CD4-positive, alpha-beta T cell treated with Interleukin-4 for 4 hours (primary cell): ENCODE measurements at regions not wholly inside any gene's neighbourhood (a gene's known extent, or its start where the extent isn't known, plus 50 kb on each side); places are given as distances from the start of the nearest gene placed in this dataset.

Source experiments
- DNase-seq: peaks from one replicate; pipeline ENCODE4 v3.0.0-alpha.2; 2020

DNA sequence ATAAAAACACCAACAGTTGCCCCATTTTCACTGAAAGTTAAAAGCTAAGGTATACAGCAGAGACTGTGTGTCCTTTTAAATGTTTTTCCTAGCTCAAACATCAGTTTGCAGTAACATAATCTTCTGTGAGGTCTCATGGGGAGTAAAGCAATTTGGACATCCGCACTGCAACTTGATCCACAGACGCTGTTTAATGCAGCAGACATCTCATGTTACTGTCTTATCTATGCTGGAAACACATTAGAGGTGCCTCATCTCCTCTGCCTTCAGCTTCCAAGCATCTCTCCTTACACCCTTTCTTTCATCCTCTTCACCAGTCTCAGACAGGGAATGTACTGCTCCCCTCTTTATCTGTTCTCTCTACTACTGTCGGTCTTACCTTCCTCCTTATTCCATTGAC is 53.7 kb upstream of the ATP11B start:
- no peak for DNase-seq

- no peak for DNase-seq
These were observed 52.6 kb upstream of the ATP11B start for GRCh38 chr3:182740710-182741109.

- no peak for DNase-seq
These were observed 52.1 kb upstream of the ATP11B start for GRCh38 chr3:182741214-182741613.
